RWPE1 (cell line): ENCODE measurements at regions not wholly inside any gene's neighbourhood (a gene's known extent, or its start where the extent isn't known, plus 50 kb on each side); places are given as distances from the start of the nearest gene placed in this dataset.

Source experiments
- CTCF ChIA-PET: fragments of 350-600 bp; sonication (Branson Sonifier 250); formaldehyde crosslinking; extraction: SDS; loops from one replicate; lab custom pipeline; 2021; lab: Yijun Ruan, JAX
- POLR2A ChIA-PET: fragments of 400-600 bp; formaldehyde crosslinking; extraction: SDS; loops from one replicate; lab custom pipeline; 2020; ENCODE audit warnings: antibody characterized with exemption; ENCODE audit not compliant: low non-redundant PET; lab: Yijun Ruan, JAX
- DNase-seq: peaks from one replicate; pipeline ENCODE4 v3.0.0; 2012; ENCODE audit warnings: low spot score
- H3K27ac ChIP-seq: fragments of 450-650 bp; 2 replicates; pipeline ENCODE4 v1.5.1; 2017
- TF ChIP-seq, protein P1 (sequence below): fragments of 450-650 bp; conservative IDR thresholded peaks from 2 replicates; pipeline ENCODE4 v1.5.1; 2017; ENCODE audit warnings: low read depth, mild to moderate bottlenecking

DNA sequence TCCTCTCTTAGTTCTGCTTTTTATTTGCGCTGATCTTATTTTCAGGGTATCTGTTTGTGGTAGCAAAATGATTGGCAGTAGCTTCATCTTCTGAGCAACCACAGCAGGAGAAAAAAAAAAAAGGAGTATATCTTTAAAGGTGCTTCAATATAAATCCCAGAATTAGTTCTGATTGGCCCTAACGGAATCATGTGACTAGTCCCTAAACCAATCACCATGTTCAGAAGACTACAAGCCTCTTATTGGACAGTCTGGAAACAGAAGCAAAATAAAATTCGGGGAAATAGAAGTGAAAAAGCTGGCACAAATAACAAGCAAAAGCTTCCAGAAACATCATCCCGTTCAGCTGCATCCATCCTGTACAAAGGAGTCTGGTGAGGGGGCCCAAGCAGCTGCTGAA is 49.9 kb upstream of the PTPRO start:
- ChIA-PET CTCF (interaction anchor here (0.5 to 1.0 kb wide), 3 partner anchors 161 to 255 kb away, joined by 3 to 6 read pairs (median 4); no protein-coding TSS in a partner anchor), POLR2A (no interaction called here)

More for the DNA sequence above, 49.9 kb upstream of the PTPRO start:
- DNase-seq = no peak
- H3K27ac ChIP-seq = peak overlapping the region; percentile 69; the same call in 1 of the 2 replicates
- TF ChIP-seq, protein P1, sequence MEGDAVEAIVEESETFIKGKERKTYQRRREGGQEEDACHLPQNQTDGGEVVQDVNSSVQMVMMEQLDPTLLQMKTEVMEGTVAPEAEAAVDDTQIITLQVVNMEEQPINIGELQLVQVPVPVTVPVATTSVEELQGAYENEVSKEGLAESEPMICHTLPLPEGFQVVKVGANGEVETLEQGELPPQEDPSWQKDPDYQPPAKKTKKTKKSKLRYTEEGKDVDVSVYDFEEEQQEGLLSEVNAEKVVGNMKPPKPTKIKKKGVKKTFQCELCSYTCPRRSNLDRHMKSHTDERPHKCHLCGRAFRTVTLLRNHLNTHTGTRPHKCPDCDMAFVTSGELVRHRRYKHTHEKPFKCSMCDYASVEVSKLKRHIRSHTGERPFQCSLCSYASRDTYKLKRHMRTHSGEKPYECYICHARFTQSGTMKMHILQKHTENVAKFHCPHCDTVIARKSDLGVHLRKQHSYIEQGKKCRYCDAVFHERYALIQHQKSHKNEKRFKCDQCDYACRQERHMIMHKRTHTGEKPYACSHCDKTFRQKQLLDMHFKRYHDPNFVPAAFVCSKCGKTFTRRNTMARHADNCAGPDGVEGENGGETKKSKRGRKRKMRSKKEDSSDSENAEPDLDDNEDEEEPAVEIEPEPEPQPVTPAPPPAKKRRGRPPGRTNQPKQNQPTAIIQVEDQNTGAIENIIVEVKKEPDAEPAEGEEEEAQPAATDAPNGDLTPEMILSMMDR = no peak
